NCI-H1417 treated with DMSO at 0.1 percent for 48 hours (cell line): ENCODE measurements at regions not wholly inside any gene's neighbourhood (a gene's known extent, or its start where the extent isn't known, plus 50 kb on each side); places are given as distances from the start of the nearest gene placed in this dataset.

Experiments
- DNase-seq: peaks from one replicate; lab custom pipeline; 2025; lab: John Stamatoyannopoulos, UW

GRCh38 chr2:65532326-65532725, 99.9 kb upstream of the SPRED2 start:
- no peak for DNase-seq

GRCh38 chr2:65530547-65531320, 98.3 kb upstream of the SPRED2 start:
- DNase-seq: no peak

DNA sequence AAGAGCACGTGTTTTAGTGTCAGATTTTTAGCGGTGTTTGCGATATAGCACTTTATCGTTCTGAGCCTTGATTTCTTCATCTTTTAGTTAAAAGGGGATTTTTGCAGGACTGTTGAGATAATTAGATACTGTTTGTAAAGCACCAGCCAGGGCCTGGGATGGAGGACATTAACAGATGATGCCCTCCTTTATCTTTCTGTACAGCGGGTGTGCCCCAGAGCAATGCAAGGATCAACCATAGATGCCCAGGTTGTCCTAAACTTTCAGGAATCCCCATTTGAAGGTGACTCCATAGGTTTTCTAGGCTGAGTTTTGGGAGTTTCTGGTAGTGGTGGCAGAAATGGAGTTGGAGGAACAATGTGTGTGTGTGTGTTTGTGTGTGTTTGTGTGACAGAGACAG, 97.0 kb upstream of the SPRED2 start:
- DNase-seq: no peak

DNA sequence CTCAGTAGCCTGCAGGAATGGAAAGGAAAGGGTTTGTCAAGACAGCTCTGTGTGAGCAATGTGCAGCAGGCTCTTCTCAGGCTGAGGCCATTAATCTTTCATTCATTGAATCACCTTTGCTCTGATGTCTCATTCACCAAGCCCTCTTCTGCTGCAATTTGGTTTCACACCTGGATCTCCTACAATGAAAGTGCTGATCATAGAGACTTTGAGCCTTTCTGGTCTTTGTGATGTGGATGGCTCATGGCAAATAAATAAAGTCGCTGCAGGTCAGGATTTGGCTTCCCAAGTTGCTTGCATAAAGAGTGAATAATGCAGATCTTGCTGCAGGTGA, 95.8 kb upstream of the SPRED2 start:
- DNase-seq: no peak

DNA sequence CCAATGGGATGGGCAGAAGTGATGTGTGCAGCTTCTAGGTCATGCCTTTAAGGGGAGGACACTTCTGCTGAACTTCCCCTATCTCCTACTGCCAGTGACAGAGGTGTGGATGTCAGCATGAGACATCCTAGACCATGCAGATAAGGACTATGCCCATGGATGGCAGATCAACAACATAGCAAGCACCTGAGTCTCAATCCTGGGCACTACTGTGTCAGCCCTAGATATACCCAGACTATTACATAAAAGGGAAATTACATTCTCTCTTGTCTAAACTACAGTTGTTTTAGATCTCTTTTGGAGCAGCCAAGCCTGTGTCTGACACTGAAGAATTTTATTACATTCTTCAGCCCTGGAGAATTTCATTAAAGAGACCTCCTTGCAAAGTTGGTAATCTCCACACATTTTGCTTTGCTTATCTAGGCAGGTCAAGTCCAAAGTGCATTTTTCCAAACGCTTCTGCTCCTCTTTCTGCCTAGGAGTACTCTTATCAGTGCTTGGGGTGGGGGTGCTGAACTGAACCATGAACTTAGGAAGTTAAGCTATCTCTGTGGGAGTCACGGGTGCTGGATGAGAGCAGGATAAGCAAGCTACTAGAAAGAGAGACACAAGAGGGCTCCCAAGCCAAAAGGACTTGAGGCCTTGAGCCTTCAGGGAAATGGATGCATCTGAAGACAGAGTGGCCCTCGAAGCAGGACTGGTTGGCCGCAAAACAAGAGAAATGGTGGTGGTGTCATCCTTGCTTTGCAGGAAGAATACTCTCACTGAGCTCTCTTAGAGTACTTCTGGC, 95.2 kb upstream of the SPRED2 start:
- no peak for DNase-seq

DNA sequence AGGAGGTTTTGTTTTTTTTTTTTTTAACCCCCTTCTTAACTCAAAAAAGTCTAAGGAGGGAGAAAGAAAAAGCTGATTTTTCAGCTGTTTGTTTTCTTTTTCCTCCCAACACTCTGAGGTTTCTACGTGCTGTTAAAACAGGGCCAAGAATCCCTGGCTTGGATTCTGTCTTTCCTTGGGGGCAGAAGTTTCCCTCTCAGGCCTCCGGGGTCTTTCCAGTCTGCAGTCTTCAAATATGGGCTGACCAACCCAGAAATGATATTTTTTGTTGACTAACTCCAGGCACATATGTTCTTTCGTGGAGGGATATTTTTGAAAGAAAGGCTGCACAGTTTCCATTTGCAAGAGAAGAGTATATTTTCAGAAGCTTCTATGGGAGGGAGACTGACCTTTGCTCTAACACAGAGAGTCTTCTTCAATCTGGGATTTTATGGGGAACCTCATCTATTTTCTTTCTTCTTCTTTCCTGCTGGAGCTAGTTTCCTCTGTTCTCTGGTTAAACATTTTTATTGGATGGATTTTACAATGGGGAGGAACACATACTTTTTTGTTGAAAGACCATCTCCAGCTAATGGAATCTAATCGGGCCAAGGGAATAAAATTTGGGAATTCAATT, 93.3 kb upstream of the SPRED2 start:
- DNase-seq: no peak

DNA sequence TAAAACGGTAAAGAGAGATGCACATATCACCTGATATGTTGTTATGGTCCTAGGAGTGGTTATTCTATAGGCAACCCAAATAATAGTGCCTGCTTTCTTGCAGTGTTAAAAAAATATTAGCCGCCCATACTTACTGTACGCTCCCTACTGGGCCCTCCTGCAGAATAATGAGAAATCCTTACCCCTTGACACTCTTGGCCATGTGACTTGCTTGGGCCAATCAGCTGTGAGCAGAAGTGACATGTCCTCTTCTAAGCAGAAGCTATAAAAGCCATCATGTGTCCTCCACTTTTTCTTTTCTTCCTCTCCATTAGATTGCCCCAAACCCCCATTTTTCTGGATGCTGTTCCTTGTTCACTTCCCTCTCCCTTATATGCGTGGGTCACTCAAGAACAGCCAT, 90.5 kb upstream of the SPRED2 start:
- no peak for DNase-seq

DNA sequence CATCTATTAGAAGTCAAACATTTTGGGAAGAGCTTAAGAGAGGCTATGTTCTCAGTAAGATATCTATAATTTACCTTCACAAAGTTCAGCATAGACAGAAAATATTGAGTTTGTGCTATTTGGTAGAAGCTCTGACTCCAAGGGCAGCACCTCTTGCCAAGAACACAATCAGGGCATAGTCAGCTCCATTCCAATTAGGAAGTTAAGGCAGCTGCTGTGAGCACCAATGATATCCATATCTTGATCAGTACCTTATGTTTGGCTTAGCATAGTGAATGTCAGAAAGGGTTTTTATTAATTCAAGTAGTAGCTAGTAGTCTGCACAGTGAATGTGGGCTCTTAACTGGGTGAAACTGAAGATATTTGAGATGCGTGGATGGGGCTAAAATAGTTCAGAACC, 86.4 kb upstream of the SPRED2 start:
- no peak for DNase-seq

GRCh38 chr2:65514555-65515195, 82.3 kb upstream of the SPRED2 start:
- DNase-seq: no peak

DNA sequence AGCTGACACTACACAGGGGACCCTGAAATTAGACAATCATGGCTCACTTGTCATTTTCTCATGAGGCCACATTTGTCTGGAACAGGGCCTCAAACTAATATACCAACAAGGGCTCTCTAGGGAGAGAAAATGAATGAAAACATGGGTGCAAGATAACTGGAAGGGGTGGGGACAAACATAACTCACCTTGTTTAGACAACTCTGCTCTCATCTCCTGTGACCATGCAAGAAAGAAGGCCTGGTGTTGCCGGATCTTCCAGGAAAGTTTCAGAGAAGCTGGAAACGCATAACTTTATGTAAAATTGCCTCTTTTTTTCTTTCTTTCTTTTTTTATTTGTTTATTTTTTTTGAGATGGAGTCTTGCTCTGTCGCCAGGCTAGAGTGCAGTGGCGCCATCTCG, 80.4 kb upstream of the SPRED2 start:
- no peak for DNase-seq

GRCh38 chr2:65511306-65511705, 78.9 kb upstream of the SPRED2 start:
- no peak for DNase-seq

GRCh38 chr2:65508225-65508624, 75.8 kb upstream of the SPRED2 start:
- no peak for DNase-seq

GRCh38 chr2:65507102-65508069, 75.0 kb upstream of the SPRED2 start:
- DNase-seq: no peak

GRCh38 chr2:65504814-65505697, 72.7 kb upstream of the SPRED2 start:
- no peak for DNase-seq

- no peak for DNase-seq
Observed at GRCh38 chr2:65504201-65504600, 71.8 kb upstream of the SPRED2 start.

- no peak for DNase-seq
Observed at GRCh38 chr2:65503746-65504145, 71.3 kb upstream of the SPRED2 start.

DNA sequence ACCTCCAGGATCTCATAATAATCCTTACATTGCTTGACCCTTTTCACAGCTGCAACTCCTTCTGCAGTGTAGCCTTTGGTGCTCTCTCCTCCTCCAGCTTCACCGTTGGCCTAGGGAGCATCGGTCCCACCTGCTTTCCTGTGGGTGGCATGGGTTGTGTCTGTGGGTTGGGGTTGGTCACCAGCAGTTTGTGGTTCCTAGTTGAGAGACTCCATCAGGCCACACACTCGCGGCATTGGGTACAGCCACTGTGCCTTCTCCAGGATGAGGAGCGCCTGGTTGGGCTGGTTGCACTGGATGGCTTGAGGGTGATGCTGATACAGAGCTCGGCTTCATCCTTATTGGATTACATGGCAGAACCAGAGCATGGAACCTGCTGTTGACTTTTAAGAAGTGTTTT, 69.4 kb upstream of the SPRED2 start:
- DNase-seq: no peak

- DNase-seq: no peak
Observed at GRCh38 chr2:65501074-65501473, 68.7 kb upstream of the SPRED2 start.

GRCh38 chr2:65500310-65501040, 68.1 kb upstream of the SPRED2 start:
- DNase-seq: no peak

DNA sequence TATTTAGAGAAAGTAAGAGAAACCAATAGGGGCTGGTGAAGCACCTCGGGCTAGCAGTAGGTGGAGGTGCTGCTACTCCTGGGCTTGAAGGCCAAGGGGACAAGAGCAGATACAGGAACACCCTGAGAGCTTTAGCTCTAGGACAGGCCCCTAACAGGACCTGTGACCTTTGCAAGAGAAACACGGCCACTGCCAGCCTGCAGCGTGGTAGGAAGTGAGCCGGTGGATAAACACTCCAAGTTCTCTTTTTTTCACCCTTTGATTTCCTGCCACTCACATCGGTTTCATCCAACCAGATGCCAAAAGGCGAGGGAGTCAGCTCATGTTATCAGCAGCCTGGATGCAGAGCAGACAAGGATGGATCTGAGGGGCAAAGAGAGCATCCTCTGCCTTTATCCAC, 66.8 kb upstream of the SPRED2 start:
- DNase-seq: no peak
